ENCODE measurements at regions not wholly inside any gene's neighbourhood (a gene's known extent, or its start where the extent isn't known, plus 50 kb on each side); places are given as distances from the start of the nearest gene placed in this dataset. TPM values are rescaled to one million over a fixed set of nuclear protein-coding genes. Genes with fewer than 3 reads are reported as not detected.

DNA sequence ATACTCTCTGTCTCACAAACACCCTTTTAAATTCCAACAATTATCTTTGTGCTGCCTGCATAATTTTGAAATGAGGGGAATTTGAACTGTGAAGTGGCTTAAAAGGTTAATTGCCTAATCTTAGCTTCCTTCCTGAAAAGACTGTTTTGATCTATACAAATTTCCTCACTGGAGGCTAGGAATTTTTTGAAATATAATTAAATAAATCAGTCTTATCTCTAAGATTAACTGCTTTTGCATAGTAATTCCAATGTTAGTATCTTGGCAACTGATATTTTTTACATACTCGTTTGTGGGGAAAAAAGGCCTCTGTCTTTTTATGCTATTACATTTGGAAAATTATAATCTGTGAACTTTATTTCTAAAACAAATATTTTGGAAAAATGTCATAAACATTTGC lies 498.5 kb downstream of the TMTC2 start:
- no peak overlapping the region for H3K27ac ChIP-seq (ENCODE audit: low read length in 2 of 2)
- no peaks in the 10 kb centered on the region for H3K36me3 ChIP-seq (replicated peaks in 1 of 2; ENCODE audit: control extremely low read depth in 1 of 2, control insufficient read depth in 1 of 2, extremely low read depth in 1 of 2, insufficient read depth in 2 of 2, low read length in 1 of 2)
- intact Hi-C loops (cut with micrococcal nuclease) = no loop called here
- H2AFZ ChIP-seq (ENCODE audit: insufficient read depth, low read depth, low read length, poor library complexity, severe bottlenecking) = no peak overlapping the region
- H3K9ac ChIP-seq (ENCODE audit: low read length) = no peak overlapping the region
- H3K27me3 ChIP-seq (replicated peaks in 1 of 4; ENCODE audit: control extremely low read depth in 1 of 4, control insufficient read depth in 3 of 4, insufficient read depth in 4 of 4, low read length in 3 of 4) = no peaks in the 10 kb centered on the region
- Mint-ChIP-seq H3K4me1 (no peaks in the 10 kb centered on the region), H3K4me3 (no peak overlapping the region), H3K9me3 (ENCODE audit: insufficient read depth) (peaks cover 9% of the 10 kb centered on the region), H3K27me3 (no peaks in the 10 kb centered on the region), H3K27ac (no peak overlapping the region)
- no peaks in the 10 kb centered on the region for H3K4me1 ChIP-seq (ENCODE audit: control insufficient read depth in 2 of 2, insufficient read depth in 2 of 2, low read length in 2 of 2)
- H3K9me3 ChIP-seq (ENCODE audit: control extremely low read depth in 1 of 3, control insufficient read depth in 2 of 3, insufficient read depth in 1 of 3, low read length in 2 of 3) = no peaks in the 10 kb centered on the region
- no peaks in the 10 kb centered on the region for H3K79me2 ChIP-seq (ENCODE audit: control insufficient read depth, insufficient read depth, low read length)
- CTCF ChIA-PET = no interaction called here
- H3K4me3 ChIP-seq (ENCODE audit: control extremely low read depth in 1 of 5, extremely low read depth in 1 of 5, insufficient read depth in 1 of 5, low read depth in 2 of 5, low read length in 4 of 5) = no peak overlapping the region
- TF ChIP-seq, protein P1, sequence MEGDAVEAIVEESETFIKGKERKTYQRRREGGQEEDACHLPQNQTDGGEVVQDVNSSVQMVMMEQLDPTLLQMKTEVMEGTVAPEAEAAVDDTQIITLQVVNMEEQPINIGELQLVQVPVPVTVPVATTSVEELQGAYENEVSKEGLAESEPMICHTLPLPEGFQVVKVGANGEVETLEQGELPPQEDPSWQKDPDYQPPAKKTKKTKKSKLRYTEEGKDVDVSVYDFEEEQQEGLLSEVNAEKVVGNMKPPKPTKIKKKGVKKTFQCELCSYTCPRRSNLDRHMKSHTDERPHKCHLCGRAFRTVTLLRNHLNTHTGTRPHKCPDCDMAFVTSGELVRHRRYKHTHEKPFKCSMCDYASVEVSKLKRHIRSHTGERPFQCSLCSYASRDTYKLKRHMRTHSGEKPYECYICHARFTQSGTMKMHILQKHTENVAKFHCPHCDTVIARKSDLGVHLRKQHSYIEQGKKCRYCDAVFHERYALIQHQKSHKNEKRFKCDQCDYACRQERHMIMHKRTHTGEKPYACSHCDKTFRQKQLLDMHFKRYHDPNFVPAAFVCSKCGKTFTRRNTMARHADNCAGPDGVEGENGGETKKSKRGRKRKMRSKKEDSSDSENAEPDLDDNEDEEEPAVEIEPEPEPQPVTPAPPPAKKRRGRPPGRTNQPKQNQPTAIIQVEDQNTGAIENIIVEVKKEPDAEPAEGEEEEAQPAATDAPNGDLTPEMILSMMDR (IDR thresholded peaks at IDR 0.05) = no peak
- no peak for TF ChIP-seq EZH2 (IDR thresholded peaks at IDR 0.05; ENCODE audit: borderline replicate concordance, insufficient read depth, low read depth, low read length, poor library complexity, severe bottlenecking)
- no peak for DNase-seq
- H4K20me1 ChIP-seq (ENCODE audit: control insufficient read depth, insufficient read depth, low read length, poor library complexity, severe bottlenecking) = no peaks in the 10 kb centered on the region
- no peak overlapping the region for H3K4me2 ChIP-seq (replicated peaks; ENCODE audit: low read depth, low read length, poor library complexity, severe bottlenecking)
- POLR2A ChIA-PET = no interaction called here
- no peak for ATAC-seq (ENCODE audit: low read depth)
- WGBS (ENCODE audit: insufficient coverage) = no CpG with 5 or more reads among the region's 1 CpG

Small RNAs in the stretch of these regions (small RNA-seq; reads per million reads assigned to genes)
- gene RF00334 (ENCODE audit: insufficient read length, low read depth, low replicate concordance) = not detected

Measured in B cell (primary cell).